B cell (primary cell): ENCODE measurements at regions not wholly inside any gene's neighbourhood (a gene's known extent, or its start where the extent isn't known, plus 50 kb on each side); places are given as distances from the start of the nearest gene placed in this dataset.

Experiments
- ATAC-seq: fragments of 200-7000 bp; cut with Tn5 transposase; one replicate; pipeline ENCODE4 v1.10.0; 2021; ENCODE audit warnings: low read depth, mild to moderate bottlenecking, moderate number of reproducible peaks, moderate library complexity
- CTCF ChIA-PET: fragments of 350-600 bp; sonication (Branson Sonifier 250); formaldehyde crosslinking; loops from one replicate; lab custom pipeline; 2021; ENCODE audit warnings: antibody characterized with exemption, inconsistent platforms; lab: Charles Lee
- POLR2A ChIA-PET: fragments of 350-600 bp; sonication (Branson Sonifier 250); formaldehyde crosslinking; loops from one replicate; lab custom pipeline; 2021; ENCODE audit warnings: antibody characterized with exemption; lab: Charles Lee
- DNase-seq: peaks from one replicate; pipeline ENCODE4 v3.0.0; 2013
- H2AFZ ChIP-seq: 2 replicates; pipeline ENCODE4 v1.6.1; 2012; ENCODE audit warnings: mild to moderate bottlenecking, low read depth, low read length; ENCODE audit not compliant: insufficient read depth, poor library complexity, severe bottlenecking
- H3K27ac ChIP-seq, 2 donors: 1 replicate in 1 of 2; 2 replicates in 1 of 2; pipeline ENCODE4 v1.5.1; 2012 to 2013; ENCODE audit warnings: low read length in 2 of 2, mild to moderate bottlenecking in 2 of 2, moderate library complexity in 1 of 2
- H3K27me3 ChIP-seq, 4 experiments: fragments of 200-600 bp in 1 of 4; sonication (generic) in 1 of 4; replicated peaks in 1 of 4; 1 replicate in 2 of 4; 2 replicates in 2 of 4; pipeline versions ENCODE4 v1.6.1 to v1.7.0; 2013 to 2016; ENCODE audit warnings: low read length in 3 of 4, mild to moderate bottlenecking in 2 of 4, mixed read lengths in 1 of 4, moderate library complexity in 1 of 4; ENCODE audit not compliant: insufficient read depth in 4 of 4, control insufficient read depth in 3 of 4; ENCODE audit errors: control extremely low read depth in 1 of 4
- H3K36me3 ChIP-seq, 2 experiments: replicated peaks in 1 of 2; 1 replicate in 1 of 2; 2 replicates in 1 of 2; pipeline versions ENCODE4 v1.6.1 to v1.7.1; 2013; ENCODE audit warnings: low read length in 1 of 2; ENCODE audit not compliant: insufficient read depth in 2 of 2, control insufficient read depth in 1 of 2; ENCODE audit errors: control extremely low read depth in 1 of 2, extremely low read depth in 1 of 2
- H3K4me1 ChIP-seq, 2 donors: fragments of 200-600 bp in 1 of 2; sonication (generic) in 1 of 2; 1 replicate in 1 of 2; 2 replicates in 1 of 2; pipeline versions ENCODE4 v1.5.1 to v1.6.1; 2013 to 2017; ENCODE audit warnings: low read length in 2 of 2; ENCODE audit not compliant: control insufficient read depth in 2 of 2, insufficient read depth in 2 of 2
- H3K4me2 ChIP-seq: replicated peaks from 2 replicates; pipeline ENCODE3; 2012; ENCODE audit warnings: mild to moderate bottlenecking, low read depth, low read length; ENCODE audit not compliant: poor library complexity, severe bottlenecking
- H3K4me3 ChIP-seq, 5 experiments: fragments of 200-600 bp in 1 of 5; sonication (generic) in 1 of 5; 1 replicate in 3 of 5; 2 replicates in 2 of 5; pipeline versions ENCODE4 v1.5.1 to v1.7.0; 2011 to 2016; ENCODE audit warnings: low read length in 4 of 5, mild to moderate bottlenecking in 4 of 5, low read depth in 2 of 5, control low read depth in 1 of 5, moderate library complexity in 1 of 5; ENCODE audit not compliant: insufficient read depth in 1 of 5; ENCODE audit errors: control extremely low read depth in 1 of 5, extremely low read depth in 1 of 5
- H3K79me2 ChIP-seq: fragments of 200-600 bp; sonication (generic); one replicate; pipeline ENCODE4 v1.6.0; 2016; ENCODE audit warnings: low read length; ENCODE audit not compliant: control insufficient read depth, insufficient read depth
- H3K9ac ChIP-seq: fragments of 200-600 bp; sonication (generic); 2 replicates; pipeline ENCODE4 v1.6.1; 2017; ENCODE audit warnings: mild to moderate bottlenecking, low read length, moderate library complexity
- H3K9me3 ChIP-seq, 3 donors: one replicate each; pipeline versions ENCODE4 v1.6.1 to v1.7.1; 2013; ENCODE audit warnings: low read length in 2 of 3; ENCODE audit not compliant: control insufficient read depth in 2 of 3, insufficient read depth in 1 of 3; ENCODE audit errors: control extremely low read depth in 1 of 3
- H4K20me1 ChIP-seq: 2 replicates; pipeline ENCODE4 v1.6.0; 2012; ENCODE audit warnings: mild to moderate bottlenecking, low read length; ENCODE audit not compliant: insufficient read depth, control insufficient read depth, poor library complexity, severe bottlenecking
- H3K27ac Mint-ChIP-seq: one replicate; pipeline ENCODE4 v1.8.0; 2021; ENCODE audit warnings: mixed read lengths
- H3K27me3 Mint-ChIP-seq: one replicate; pipeline ENCODE4 v1.8.0; 2021; ENCODE audit warnings: mixed read lengths
- H3K4me1 Mint-ChIP-seq: one replicate; pipeline ENCODE4 v1.8.0; 2021; ENCODE audit warnings: mixed read lengths
- H3K4me3 Mint-ChIP-seq: one replicate; pipeline ENCODE4 v1.8.0; 2021; ENCODE audit warnings: mixed read lengths
- H3K9me3 Mint-ChIP-seq: one replicate; pipeline ENCODE4 v1.8.0; 2022; ENCODE audit warnings: mixed read lengths; ENCODE audit not compliant: insufficient read depth
- EZH2 ChIP-seq: IDR thresholded peaks from 2 replicates; pipeline ENCODE4 v1.6.1; 2012; ENCODE audit warnings: borderline replicate concordance, low read depth, mild to moderate bottlenecking, moderate library complexity, low read length; ENCODE audit not compliant: insufficient read depth, poor library complexity, severe bottlenecking
- WGBS: methylation state at CpG from one replicate; pipeline ENCODE4 v1.1.5; 2013; ENCODE audit warnings: missing lambda C conversion rate; ENCODE audit not compliant: insufficient coverage; 5-methylcytosine and 5-hydroxymethylcytosine counted together
- intact Hi-C: fragments of 100-400 bp; cut with micrococcal nuclease; formaldehyde crosslinking; loops from one replicate; pipeline ENCODE4 v1.10.0; 2022
- TF ChIP-seq, protein P1 (sequence below): fragments of 200-600 bp; IDR thresholded peaks from one replicate; pipeline ENCODE4 v1.8.0; 2022; ENCODE audit warnings: antibody characterized with exemption, mild to moderate bottlenecking

DNA sequence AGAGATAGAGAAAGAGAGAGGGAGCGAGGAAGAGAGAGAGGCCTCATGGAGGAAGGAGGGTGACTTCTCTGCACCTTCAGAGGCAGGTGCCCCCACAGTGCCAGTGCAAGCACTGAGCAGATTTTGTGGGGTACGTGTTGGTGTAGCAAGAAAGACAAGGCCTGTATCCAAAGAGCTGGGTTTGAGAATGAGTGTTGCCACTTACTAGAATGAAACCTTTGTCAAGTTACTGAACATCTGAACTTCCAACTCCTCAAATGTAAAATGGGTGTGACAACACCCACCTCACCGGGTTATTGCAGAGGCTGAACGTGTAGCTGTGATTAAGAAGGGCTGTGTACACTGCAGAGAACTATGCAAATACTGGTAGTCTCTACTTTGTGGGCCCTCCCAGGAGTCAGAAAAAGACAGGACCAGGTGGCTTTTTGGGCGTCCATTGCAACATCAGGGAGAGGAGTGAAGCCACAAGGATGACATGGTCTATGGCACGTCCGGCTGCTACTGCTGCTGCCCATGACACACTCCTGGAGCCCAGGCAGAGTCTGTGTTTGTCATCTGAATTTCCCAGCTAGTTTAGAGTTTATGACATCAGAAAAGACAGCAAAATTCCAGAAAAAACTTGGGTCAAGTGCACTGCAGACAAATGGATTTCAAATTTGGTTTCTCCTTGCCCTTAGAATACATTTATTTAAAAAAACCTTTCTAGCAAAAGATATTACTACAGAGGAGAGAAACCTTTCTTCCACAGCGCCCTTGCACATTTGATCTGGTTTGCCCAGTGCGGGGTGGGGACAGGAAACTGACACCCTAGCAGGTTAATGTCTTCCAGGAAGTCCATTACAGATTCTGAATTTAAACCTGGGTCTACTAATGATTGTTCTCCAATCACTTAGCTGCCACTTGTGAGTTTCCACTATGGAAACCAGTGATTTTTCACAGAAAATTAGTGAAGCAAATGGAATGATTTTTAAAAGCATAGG is 54.0 kb upstream of the ATP12A start:
- TF ChIP-seq, protein P1, sequence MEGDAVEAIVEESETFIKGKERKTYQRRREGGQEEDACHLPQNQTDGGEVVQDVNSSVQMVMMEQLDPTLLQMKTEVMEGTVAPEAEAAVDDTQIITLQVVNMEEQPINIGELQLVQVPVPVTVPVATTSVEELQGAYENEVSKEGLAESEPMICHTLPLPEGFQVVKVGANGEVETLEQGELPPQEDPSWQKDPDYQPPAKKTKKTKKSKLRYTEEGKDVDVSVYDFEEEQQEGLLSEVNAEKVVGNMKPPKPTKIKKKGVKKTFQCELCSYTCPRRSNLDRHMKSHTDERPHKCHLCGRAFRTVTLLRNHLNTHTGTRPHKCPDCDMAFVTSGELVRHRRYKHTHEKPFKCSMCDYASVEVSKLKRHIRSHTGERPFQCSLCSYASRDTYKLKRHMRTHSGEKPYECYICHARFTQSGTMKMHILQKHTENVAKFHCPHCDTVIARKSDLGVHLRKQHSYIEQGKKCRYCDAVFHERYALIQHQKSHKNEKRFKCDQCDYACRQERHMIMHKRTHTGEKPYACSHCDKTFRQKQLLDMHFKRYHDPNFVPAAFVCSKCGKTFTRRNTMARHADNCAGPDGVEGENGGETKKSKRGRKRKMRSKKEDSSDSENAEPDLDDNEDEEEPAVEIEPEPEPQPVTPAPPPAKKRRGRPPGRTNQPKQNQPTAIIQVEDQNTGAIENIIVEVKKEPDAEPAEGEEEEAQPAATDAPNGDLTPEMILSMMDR = no peak
- TF ChIP-seq EZH2 = no peak
- no peaks in the 10 kb centered on the region for H3K79me2 ChIP-seq
- intact Hi-C loops = no loop called here
- Mint-ChIP-seq H3K27me3 (no peaks in the 10 kb centered on the region), H3K4me1 (peaks cover 13% of the 10 kb centered on the region), H3K4me3 (no peak overlapping the region), H3K9me3 (no peaks in the 10 kb centered on the region), H3K27ac (no peak overlapping the region)
- DNase-seq (peak; percentile 14), ATAC-seq (no peak)
- H3K9ac ChIP-seq = no peak overlapping the region
- no peak overlapping the region for H3K4me3 ChIP-seq
- no peaks in the 10 kb centered on the region for H3K36me3 ChIP-seq
- H3K4me2 ChIP-seq = peak overlapping the region; percentile 16
- ChIA-PET CTCF (no interaction called here), POLR2A (no interaction called here)
- 71% methylated on average over 9 of the region's 9 CpGs for WGBS
- peak overlapping the region; percentile 66 for H2AFZ ChIP-seq
- no peaks in the 10 kb centered on the region for H4K20me1 ChIP-seq
- H3K4me1 ChIP-seq = peaks cover 7 to 23% of the 10 kb centered on the region in 2 donors
- no peak overlapping the region for H3K27ac ChIP-seq
- H3K27me3 ChIP-seq = no peaks in the 10 kb centered on the region
- H3K9me3 ChIP-seq = peaks cover 0 to 10% (median 0%) of the 10 kb centered on the region in 3 donors

DNA sequence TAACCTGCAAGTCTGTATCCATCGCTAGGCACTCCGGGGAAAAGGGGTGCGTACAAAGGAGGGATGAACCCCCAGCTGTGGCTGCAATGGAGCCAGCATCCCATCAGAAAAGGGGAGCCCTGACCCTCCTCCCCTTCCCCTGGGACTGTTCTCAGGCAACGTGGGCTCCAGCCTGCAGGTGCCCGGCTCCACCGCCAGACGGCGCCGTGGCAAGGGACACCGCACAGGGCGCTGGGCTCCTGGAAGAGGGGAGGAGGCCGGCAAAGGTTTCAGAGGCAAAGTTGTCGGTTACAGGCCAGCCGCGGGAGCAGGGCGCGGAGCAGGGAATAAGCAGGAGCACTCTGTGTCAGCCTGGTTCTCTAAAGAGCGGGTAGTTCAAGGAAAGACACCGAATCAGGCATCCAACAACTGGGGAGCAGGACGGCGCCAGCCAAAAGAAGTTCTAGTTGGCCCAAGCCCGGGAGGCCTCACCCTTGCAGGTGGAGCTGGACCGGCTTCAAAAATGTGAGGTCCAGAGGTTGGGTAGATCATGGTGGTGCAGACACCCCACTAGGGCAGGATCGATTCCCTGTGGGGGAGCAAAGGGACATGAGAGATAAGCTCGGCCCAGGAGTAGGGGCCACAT is 53.0 kb upstream of the ATP12A start:
- H3K36me3 ChIP-seq = no peaks in the 10 kb centered on the region
- Mint-ChIP-seq H3K9me3 (no peaks in the 10 kb centered on the region), H3K4me1 (peaks cover 13% of the 10 kb centered on the region), H3K27me3 (no peaks in the 10 kb centered on the region), H3K4me3 (no peak overlapping the region), H3K27ac (no peak overlapping the region)
- H3K79me2 ChIP-seq = no peaks in the 10 kb centered on the region
- CTCF ChIA-PET = no interaction called here
- TF ChIP-seq, protein P1 = no peak
- TF ChIP-seq EZH2 = no peak
- POLR2A ChIA-PET = no interaction called here
- no peak overlapping the region for H3K4me3 ChIP-seq
- H3K9me3 ChIP-seq = peaks cover 0 to 10% (median 0%) of the 10 kb centered on the region in 3 donors
- H3K27me3 ChIP-seq = no peaks in the 10 kb centered on the region
- no peak overlapping the region for H3K9ac ChIP-seq
- no peaks in the 10 kb centered on the region for H4K20me1 ChIP-seq
- no peak overlapping the region for H2AFZ ChIP-seq
- peaks cover 7 to 23% of the 10 kb centered on the region in 2 donors for H3K4me1 ChIP-seq
- intact Hi-C loops = no loop called here
- no peak overlapping the region for H3K4me2 ChIP-seq
- no peak for DNase-seq
- 94% methylated on average over 25 of the region's 25 CpGs for WGBS
- no peak for ATAC-seq
- H3K27ac ChIP-seq = no peak overlapping the region
